Embryonic facial prominence (tissue), 1 donor: ENCODE measurements at regions not wholly inside any gene's neighbourhood (a gene's known extent, or its start where the extent isn't known, plus 50 kb on each side); places are given as distances from the start of the nearest gene placed in this dataset.

Experiments used
- DNase-seq: peaks from one replicate; pipeline ENCODE4 v3.0.0-alpha.2; 2016; ENCODE audit errors: extremely low spot score

- DNase-seq: no peak
Observed at GRCh38 chr2:207257251-207258250, 91.8 kb upstream of the KLF7 start.

GRCh38 chr2:207258263-207258991 is 92.7 kb upstream of the KLF7 start:
- no peak for DNase-seq

GRCh38 chr2:207260021-207260420 is 94.3 kb upstream of the KLF7 start:
- no peak for DNase-seq

- no peak for DNase-seq
Observed at GRCh38 chr2:207260947-207261346, 95.2 kb upstream of the KLF7 start.

- no peak for DNase-seq
Observed at GRCh38 chr2:207264310-207264709, 98.6 kb upstream of the KLF7 start.

GRCh38 chr2:207265332-207265731 is 99.6 kb upstream of the KLF7 start:
- no peak for DNase-seq

- DNase-seq: no peak
Observed at GRCh38 chr2:207265869-207266268, 100.1 kb upstream of the KLF7 start.

- DNase-seq: no peak
Observed at GRCh38 chr2:207266648-207267047, 100.9 kb upstream of the KLF7 start.

GRCh38 chr2:207269038-207269437 is 103.3 kb upstream of the KLF7 start:
- no peak for DNase-seq

GRCh38 chr2:207274530-207275189 is 108.9 kb upstream of the KLF7 start:
- no peak for DNase-seq

GRCh38 chr2:207275779-207276178 is 110.0 kb upstream of the KLF7 start:
- no peak for DNase-seq

- DNase-seq: no peak
Observed at GRCh38 chr2:207276248-207276647, 110.5 kb upstream of the KLF7 start.

- no peak for DNase-seq
Observed at GRCh38 chr2:207276858-207277257, 111.1 kb upstream of the KLF7 start.

GRCh38 chr2:207279520-207279919 is 113.8 kb upstream of the KLF7 start:
- DNase-seq: no peak

- DNase-seq: no peak
Observed at GRCh38 chr2:207281436-207281835, 115.7 kb upstream of the KLF7 start.

GRCh38 chr2:207282916-207283315 is 117.2 kb upstream of the KLF7 start:
- no peak for DNase-seq

GRCh38 chr2:207283356-207283755 is 117.6 kb upstream of the KLF7 start:
- DNase-seq: no peak

- DNase-seq: no peak
Observed at GRCh38 chr2:207284556-207285472, 119.1 kb upstream of the KLF7 start.

- no peak for DNase-seq
Observed at GRCh38 chr2:207285473-207285815, 119.7 kb upstream of the KLF7 start.

- DNase-seq: no peak
Observed at GRCh38 chr2:207286106-207286505, 120.4 kb upstream of the KLF7 start.

GRCh38 chr2:207288628-207289027 is 122.9 kb upstream of the KLF7 start:
- DNase-seq: no peak
